GM12878 (cell line): ENCODE measurements at regions not wholly inside any gene's neighbourhood (a gene's known extent, or its start where the extent isn't known, plus 50 kb on each side); places are given as distances from the start of the nearest gene placed in this dataset.

Experiments
- BCLAF1 ChIP-seq: fragments of 450-650 bp; IDR thresholded peaks from 2 replicates; pipeline ENCODE4 v1.6.1; 2017; ENCODE audit warnings: antibody characterized with exemption, mild to moderate bottlenecking, moderate library complexity
- CHD1 ChIP-seq: IDR thresholded peaks from 2 replicates; pipeline ENCODE4 v1.6.1; 2012; ENCODE audit warnings: low read depth, low read length, improper control_type of control experiment
- CTCF ChIP-seq, 3 experiments: IDR thresholded peaks in 2 of 3; conservative IDR thresholded peaks in 1 of 3; 2 replicates each; pipeline ENCODE4 v1.5.1; 2011; ENCODE audit warnings: low read depth in 3 of 3, low read length in 3 of 3, mild to moderate bottlenecking in 3 of 3, control low read depth in 2 of 3, moderate library complexity in 2 of 3, inconsistent platforms in 1 of 3, mixed read lengths in 1 of 3; ENCODE audit not compliant: control insufficient read depth in 2 of 3, insufficient read depth in 1 of 3; ENCODE audit errors: extremely low read depth in 1 of 3
- CUX1 ChIP-seq: IDR thresholded peaks from 2 replicates; pipeline ENCODE4 v1.6.1; 2012; ENCODE audit warnings: improper control_type of control experiment, low read depth, low read length; ENCODE audit not compliant: insufficient replicate concordance
- EZH2 ChIP-seq: IDR thresholded peaks from 2 replicates; pipeline ENCODE4 v1.6.1; 2012; ENCODE audit warnings: low read depth, mild to moderate bottlenecking, control low read depth, inconsistent platforms, low read length, borderline replicate concordance; ENCODE audit not compliant: control insufficient read depth
- GABPA ChIP-seq: IDR thresholded peaks from 2 replicates; pipeline ENCODE4 v1.6.1; 2014; ENCODE audit warnings: antibody characterized with exemption, low read depth, mild to moderate bottlenecking, inconsistent platforms
- POLR2A ChIP-seq: IDR thresholded peaks from 2 replicates; pipeline ENCODE4 v1.6.1; 2011; ENCODE audit warnings: low read depth, mild to moderate bottlenecking, low read length
- SREBF1 ChIP-seq: IDR thresholded peaks from 2 replicates; pipeline ENCODE4 v1.6.1; 2012; ENCODE audit warnings: mild to moderate bottlenecking, low read length
- STAT1 ChIP-seq: fragments of 450-650 bp; conservative IDR thresholded peaks from 2 replicates; pipeline ENCODE4 v1.6.1; 2014; ENCODE audit warnings: antibody characterized with exemption, mild to moderate bottlenecking
- TCF12 ChIP-seq: IDR thresholded peaks from 2 replicates; pipeline ENCODE4 v1.6.1; 2011; ENCODE audit warnings: low read depth, mild to moderate bottlenecking, low read length

GRCh38 chr12:130251236-130251780, 86.4 kb upstream of the PIWIL1 start:
- TF ChIP-seq SREBF1 (no peak), CUX1 (no peak), GABPA (no peak), STAT1 (no peak), CTCF (IDR thresholded peaks at IDR 0.05 in 2 of 3, conservative IDR thresholded peaks at IDR 0.05 in 1 of 3; ENCODE audit: control insufficient read depth in 2 of 3, extremely low read depth in 1 of 3, insufficient read depth in 1 of 3, low read depth in 3 of 3, low read length in 3 of 3) (no peak), EZH2 (no peak), TCF12 (no peak), CHD1 (no peak), BCLAF1 (no peak), POLR2A (no peak)
